GM19397 (cell line): ENCODE measurements at regions not wholly inside any gene's neighbourhood (a gene's known extent, or its start where the extent isn't known, plus 50 kb on each side); places are given as distances from the start of the nearest gene placed in this dataset.

Experiments used
- ATAC-seq: cut with Tn5 transposase; IDR thresholded peaks from one replicate; pipeline ENCODE4 v1.9.1; 2021; ENCODE audit warnings: mild to moderate bottlenecking, moderate library complexity; ENCODE audit not compliant: unreplicated experiment

- ATAC-seq: no peak
Measured at GRCh38 chr12:107539196-107539939, 146.2 kb upstream of the PWP1 start.

GRCh38 chr12:107541001-107541705 is 144.4 kb upstream of the PWP1 start:
- ATAC-seq: no peak

GRCh38 chr12:107543416-107543815 is 142.2 kb upstream of the PWP1 start:
- no peak for ATAC-seq

- no peak for ATAC-seq
Measured at GRCh38 chr12:107543841-107544240, 141.8 kb upstream of the PWP1 start.

GRCh38 chr12:107544937-107545336 is 140.7 kb upstream of the PWP1 start:
- no peak for ATAC-seq

GRCh38 chr12:107545737-107546353 is 139.8 kb upstream of the PWP1 start:
- ATAC-seq: no peak

- ATAC-seq: no peak
Measured at GRCh38 chr12:107547389-107547788, 138.2 kb upstream of the PWP1 start.

GRCh38 chr12:107549651-107550480 is 135.7 kb upstream of the PWP1 start:
- ATAC-seq: no peak

- ATAC-seq: no peak
Measured at GRCh38 chr12:107551434-107551833, 134.2 kb upstream of the PWP1 start.

- ATAC-seq: no peak
Measured at GRCh38 chr12:107552263-107552662, 133.3 kb upstream of the PWP1 start.

GRCh38 chr12:107553211-107553765 is 132.3 kb upstream of the PWP1 start:
- ATAC-seq: no peak

- no peak for ATAC-seq
Measured at GRCh38 chr12:107554941-107555340, 130.7 kb upstream of the PWP1 start.

GRCh38 chr12:107557026-107557425 is 128.6 kb upstream of the PWP1 start:
- no peak for ATAC-seq

- no peak for ATAC-seq
Measured at GRCh38 chr12:107557589-107558100, 128.0 kb upstream of the PWP1 start.

- ATAC-seq: no peak
Measured at GRCh38 chr12:107558141-107558815, 127.3 kb upstream of the PWP1 start.

- ATAC-seq: no peak
Measured at GRCh38 chr12:107558816-107559382, 126.7 kb upstream of the PWP1 start.

- ATAC-seq: no peak
Measured at GRCh38 chr12:107560165-107560898, 125.3 kb upstream of the PWP1 start.

GRCh38 chr12:107560899-107561285 is 124.7 kb upstream of the PWP1 start:
- no peak for ATAC-seq

- ATAC-seq: no peak
Measured at GRCh38 chr12:107564946-107565345, 120.7 kb upstream of the PWP1 start.
